Muscle of leg (tissue), 3 donors: ENCODE measurements at regions not wholly inside any gene's neighbourhood (a gene's known extent, or its start where the extent isn't known, plus 50 kb on each side); places are given as distances from the start of the nearest gene placed in this dataset.

Source experiments
- DNase-seq: peaks from one replicate; pipeline ENCODE4 v3.0.0; 2013
- H3K27ac ChIP-seq: one replicate; pipeline ENCODE4 v1.5.1; 2013; ENCODE audit warnings: mild to moderate bottlenecking, low read length, control low read depth
- H3K27me3 ChIP-seq: one replicate; pipeline ENCODE4 v1.6.1; 2013; ENCODE audit warnings: low read length; ENCODE audit not compliant: control insufficient read depth, insufficient read depth
- H3K36me3 ChIP-seq: one replicate; pipeline ENCODE4 v1.6.1; 2013; ENCODE audit warnings: low read length; ENCODE audit not compliant: control insufficient read depth, insufficient read depth
- H3K4me1 ChIP-seq: one replicate; pipeline ENCODE4 v1.6.1; 2013; ENCODE audit warnings: low read length; ENCODE audit not compliant: control insufficient read depth, insufficient read depth
- H3K4me3 ChIP-seq: one replicate; pipeline ENCODE4 v1.5.1; 2013; ENCODE audit warnings: low read length, control low read depth
- H3K9me3 ChIP-seq: replicated peaks from 2 replicates; pipeline ENCODE4 v1.6.1; 2013; ENCODE audit warnings: low read depth, low read length; ENCODE audit not compliant: control insufficient read depth
- WGBS: methylation state at CpG from one replicate; pipeline ENCODE4 v1.1.5; 2013; ENCODE audit warnings: missing lambda C conversion rate; ENCODE audit not compliant: insufficient coverage; 5-methylcytosine and 5-hydroxymethylcytosine counted together

DNA sequence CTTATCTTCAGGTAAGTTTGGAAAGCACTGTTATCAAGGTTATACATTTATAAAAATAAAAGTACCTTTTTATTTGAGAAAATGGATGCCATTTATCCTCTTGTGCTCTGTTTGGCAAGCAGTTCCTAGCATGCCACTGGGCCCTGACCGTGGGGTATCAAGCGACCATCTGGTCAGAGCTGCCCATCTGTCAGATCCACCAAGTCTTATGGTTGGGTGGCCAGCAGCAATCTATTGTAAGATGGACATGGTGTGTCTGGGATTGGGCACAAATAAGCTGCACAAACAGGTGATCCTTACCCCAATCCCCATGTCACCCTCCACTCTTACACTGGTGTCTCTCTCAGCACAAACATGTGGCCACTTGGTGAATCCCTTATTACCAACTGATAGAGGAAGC lies 178.5 kb downstream of the DLEU7 start:
- no peak for DNase-seq
- no peak overlapping the region for H3K4me3 ChIP-seq
- H3K4me1 ChIP-seq, result peaks cover 10% of the 10 kb centered on the region
- no CpG with 5 or more reads among the region's 2 CpGs for WGBS
- no peaks in the 10 kb centered on the region for H3K27me3 ChIP-seq
- no peaks in the 10 kb centered on the region for H3K9me3 ChIP-seq
- no peak overlapping the region for H3K27ac ChIP-seq
- no peaks in the 10 kb centered on the region for H3K36me3 ChIP-seq

DNA sequence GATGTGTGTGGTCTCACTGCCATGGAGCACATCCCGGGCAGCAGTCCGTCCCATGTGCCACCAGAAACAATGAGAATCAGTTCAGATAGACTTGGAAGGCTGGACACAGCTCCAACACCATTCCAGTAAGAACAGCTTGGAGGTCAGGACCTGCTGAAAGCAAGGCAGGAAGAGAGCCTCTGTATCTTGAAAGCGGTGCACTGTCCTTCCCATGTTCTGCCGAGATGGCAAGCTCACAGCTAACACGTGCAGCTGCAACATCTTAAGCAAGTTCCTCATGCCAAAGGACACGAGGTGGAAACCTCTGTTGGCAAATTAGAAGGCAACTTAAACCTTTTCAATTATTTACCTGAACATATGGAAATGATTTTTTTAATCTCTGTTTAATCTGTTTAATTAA lies 175.4 kb downstream of the DLEU7 start:
- Histone ChIP-seq H3K36me3 (no peaks in the 10 kb centered on the region), H3K4me1 (peaks cover 15% of the 10 kb centered on the region), H3K27me3 (no peaks in the 10 kb centered on the region), H3K27ac (no peak overlapping the region), H3K9me3 (no peaks in the 10 kb centered on the region), H3K4me3 (no peak overlapping the region)
- peak; percentile 44 for DNase-seq
- 64% methylated on average over 4 of the region's 6 CpGs for WGBS

GRCh38 chr13:50668691-50669271 lies 174.7 kb downstream of the DLEU7 start:
- Histone ChIP-seq H3K9me3 (no peaks in the 10 kb centered on the region), H3K4me3 (no peak overlapping the region), H3K27ac (no peak overlapping the region), H3K27me3 (no peaks in the 10 kb centered on the region), H3K4me1 (peaks cover 15% of the 10 kb centered on the region), H3K36me3 (no peaks in the 10 kb centered on the region)
- WGBS, result no CpG with 5 or more reads among the region's 3 CpGs
- DNase-seq, result peak; percentile 66

GRCh38 chr13:50670272-50670671 lies 173.2 kb downstream of the DLEU7 start:
- Histone ChIP-seq H3K4me1 (peaks cover 15% of the 10 kb centered on the region), H3K27ac (no peak overlapping the region)

GRCh38 chr13:50670847-50671496 lies 172.5 kb downstream of the DLEU7 start:
- Histone ChIP-seq H3K4me1 (peaks cover 19% of the 10 kb centered on the region), H3K4me3 (no peak overlapping the region), H3K36me3 (no peaks in the 10 kb centered on the region), H3K27ac (peak overlapping the region; percentile 37), H3K27me3 (no peaks in the 10 kb centered on the region), H3K9me3 (no peaks in the 10 kb centered on the region)
- no peak for DNase-seq
- WGBS, result no CpG with 5 or more reads among the region's 4 CpGs

More at GRCh38 chr13:50670272-50670671, 173.2 kb downstream of the DLEU7 start:
- Histone ChIP-seq H3K36me3 (no peaks in the 10 kb centered on the region), H3K4me3 (no peak overlapping the region), H3K9me3 (no peaks in the 10 kb centered on the region), H3K27me3 (no peaks in the 10 kb centered on the region)
- WGBS, result 88% methylated on average over 7 of the region's 8 CpGs
- DNase-seq, result no peak

GRCh38 chr13:50671497-50671850 lies 172.0 kb downstream of the DLEU7 start:
- WGBS, result no CpG with 5 or more reads among the region's 3 CpGs
- peaks cover 21% of the 10 kb centered on the region for H3K4me1 ChIP-seq
- no peaks in the 10 kb centered on the region for H3K27me3 ChIP-seq
- no peaks in the 10 kb centered on the region for H3K9me3 ChIP-seq
- H3K36me3 ChIP-seq, result no peaks in the 10 kb centered on the region
- DNase-seq, result no peak
- H3K4me3 ChIP-seq, result no peak overlapping the region
- H3K27ac ChIP-seq, result peak overlapping the region; percentile 37

DNA sequence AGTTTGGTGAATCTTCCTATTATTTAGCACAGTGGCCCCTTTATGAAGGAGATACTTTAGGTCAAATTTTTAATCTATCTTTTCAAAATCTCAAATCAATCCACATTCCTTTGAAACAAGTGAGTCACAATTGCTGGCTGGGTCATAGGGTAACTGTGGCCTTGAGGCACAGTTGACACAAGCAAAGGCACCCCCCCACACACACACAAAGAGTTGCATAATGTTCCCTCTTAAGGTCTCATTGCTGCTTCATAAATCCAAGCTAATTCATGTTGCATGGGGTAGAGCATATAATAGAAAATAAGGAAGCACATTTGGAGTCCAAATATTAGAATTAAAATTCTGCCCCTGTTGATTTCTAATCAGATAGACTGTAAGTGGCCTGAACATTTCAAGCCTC lies 171.5 kb downstream of the DLEU7 start:
- no peak overlapping the region for H3K27ac ChIP-seq

GRCh38 chr13:50675651-50676050 lies 167.8 kb downstream of the DLEU7 start:
- Histone ChIP-seq H3K4me3 (no peak overlapping the region), H3K27me3 (no peaks in the 10 kb centered on the region), H3K4me1 (peaks cover 21% of the 10 kb centered on the region), H3K36me3 (no peaks in the 10 kb centered on the region), H3K27ac (no peak overlapping the region), H3K9me3 (no peaks in the 10 kb centered on the region)
- WGBS, result 56% methylated on average over 2 of the region's 4 CpGs
- no peak for DNase-seq

More for the DNA sequence above, 171.5 kb downstream of the DLEU7 start:
- DNase-seq, result no peak
- H3K27me3 ChIP-seq, result no peaks in the 10 kb centered on the region
- no peak overlapping the region for H3K4me3 ChIP-seq
- peaks cover 24% of the 10 kb centered on the region for H3K4me1 ChIP-seq
- no peaks in the 10 kb centered on the region for H3K9me3 ChIP-seq
- H3K36me3 ChIP-seq, result no peaks in the 10 kb centered on the region

GRCh38 chr13:50676602-50677001 lies 166.9 kb downstream of the DLEU7 start:
- no peak for DNase-seq
- no peaks in the 10 kb centered on the region for H3K27me3 ChIP-seq
- H3K9me3 ChIP-seq, result no peaks in the 10 kb centered on the region
- H3K36me3 ChIP-seq, result no peaks in the 10 kb centered on the region
- H3K4me3 ChIP-seq, result no peak overlapping the region
- H3K27ac ChIP-seq, result peak overlapping the region; percentile 21
- no CpG with 5 or more reads among the region's 1 CpG for WGBS
- H3K4me1 ChIP-seq, result peaks cover 18% of the 10 kb centered on the region

GRCh38 chr13:50677258-50677657 lies 166.2 kb downstream of the DLEU7 start:
- no peaks in the 10 kb centered on the region for H3K36me3 ChIP-seq
- no peak for DNase-seq
- no peaks in the 10 kb centered on the region for H3K27me3 ChIP-seq
- H3K4me1 ChIP-seq, result peaks cover 18% of the 10 kb centered on the region
- H3K9me3 ChIP-seq, result no peaks in the 10 kb centered on the region
- WGBS, result 91% methylated on average over 2 of the region's 5 CpGs
- no peak overlapping the region for H3K27ac ChIP-seq
- no peak overlapping the region for H3K4me3 ChIP-seq
